Left kidney (tissue), 1 donor: ENCODE measurements at regions not wholly inside any gene's neighbourhood (a gene's known extent, or its start where the extent isn't known, plus 50 kb on each side); places are given as distances from the start of the nearest gene placed in this dataset.

Source experiments
- DNase-seq: peaks from one replicate; pipeline ENCODE4 v3.0.0-alpha.2; 2013

DNA sequence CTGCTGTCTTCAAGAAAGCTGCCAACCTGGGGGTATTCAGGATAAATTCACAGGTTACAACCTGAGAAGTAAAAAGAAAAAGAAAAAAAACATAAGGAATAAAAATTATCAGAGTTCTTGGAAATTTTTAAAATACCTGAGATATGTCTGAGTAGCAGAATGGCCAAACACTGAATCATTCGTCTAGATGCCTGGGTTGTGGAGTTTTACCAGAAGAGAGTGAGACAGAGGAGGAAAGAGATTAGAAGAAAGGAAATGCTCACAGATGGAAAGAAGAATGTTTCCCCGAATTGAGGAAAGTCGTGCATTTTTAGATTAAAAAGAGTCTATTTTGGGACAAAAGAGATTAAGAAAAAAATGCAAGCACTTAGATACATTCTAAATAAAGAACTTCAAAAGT, 1026.7 kb downstream of the TBC1D22A start:
- no peak for DNase-seq

DNA sequence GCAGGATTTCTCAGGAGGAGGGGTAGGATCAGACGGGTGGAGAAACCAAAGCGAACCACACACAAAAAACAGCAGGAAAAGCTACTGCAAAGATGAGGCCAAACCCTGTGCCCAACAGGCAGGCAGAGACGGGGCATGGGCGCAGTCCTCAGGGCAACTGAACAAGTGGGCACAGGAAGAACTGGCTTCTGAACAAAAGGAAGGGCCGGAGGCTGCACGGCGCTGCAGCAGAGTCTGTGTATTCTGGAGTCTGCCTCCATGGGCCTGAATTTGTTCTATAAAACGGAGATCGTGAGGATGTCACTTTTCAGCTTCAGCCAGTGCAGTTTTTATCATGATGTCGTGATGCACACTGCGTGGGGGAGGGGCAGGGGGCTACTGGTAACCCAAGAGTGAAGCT, 1026.0 kb downstream of the TBC1D22A start:
- DNase-seq, result no peak

DNA sequence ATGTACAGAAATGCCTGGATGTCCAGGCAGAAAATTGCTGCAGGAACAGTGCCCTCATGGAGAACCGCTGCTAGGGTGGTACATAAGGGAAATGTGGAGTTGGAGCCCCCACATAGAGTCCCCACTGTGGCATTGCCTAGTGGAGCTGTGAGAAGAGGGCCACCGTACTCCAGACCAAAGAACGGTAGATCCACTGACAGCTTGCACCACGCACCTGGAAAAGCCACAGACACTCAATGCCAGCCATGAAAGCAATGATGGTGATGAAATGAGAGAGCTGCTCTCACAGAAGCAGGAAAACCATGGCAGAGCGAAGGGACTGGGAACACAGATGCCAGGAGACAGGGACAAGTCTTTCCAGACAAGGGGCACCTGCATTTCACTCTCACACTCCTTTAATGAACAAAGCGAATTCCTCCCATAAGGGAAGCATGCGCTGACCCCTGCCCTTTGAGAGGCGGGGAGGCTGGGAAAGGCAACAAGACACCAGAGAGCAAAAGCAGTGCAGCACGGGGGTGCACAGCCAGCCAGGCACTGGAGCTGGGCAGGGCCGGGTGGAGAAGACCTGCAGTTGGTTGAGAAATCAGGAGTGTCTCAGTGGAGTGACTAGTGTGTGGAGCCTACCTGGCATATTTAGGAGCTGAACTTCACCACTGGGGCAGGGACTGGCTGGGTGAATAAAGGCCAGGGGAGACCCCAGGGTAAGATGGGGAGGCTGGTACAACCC, 1025.2 kb downstream of the TBC1D22A start:
- no peak for DNase-seq

DNA sequence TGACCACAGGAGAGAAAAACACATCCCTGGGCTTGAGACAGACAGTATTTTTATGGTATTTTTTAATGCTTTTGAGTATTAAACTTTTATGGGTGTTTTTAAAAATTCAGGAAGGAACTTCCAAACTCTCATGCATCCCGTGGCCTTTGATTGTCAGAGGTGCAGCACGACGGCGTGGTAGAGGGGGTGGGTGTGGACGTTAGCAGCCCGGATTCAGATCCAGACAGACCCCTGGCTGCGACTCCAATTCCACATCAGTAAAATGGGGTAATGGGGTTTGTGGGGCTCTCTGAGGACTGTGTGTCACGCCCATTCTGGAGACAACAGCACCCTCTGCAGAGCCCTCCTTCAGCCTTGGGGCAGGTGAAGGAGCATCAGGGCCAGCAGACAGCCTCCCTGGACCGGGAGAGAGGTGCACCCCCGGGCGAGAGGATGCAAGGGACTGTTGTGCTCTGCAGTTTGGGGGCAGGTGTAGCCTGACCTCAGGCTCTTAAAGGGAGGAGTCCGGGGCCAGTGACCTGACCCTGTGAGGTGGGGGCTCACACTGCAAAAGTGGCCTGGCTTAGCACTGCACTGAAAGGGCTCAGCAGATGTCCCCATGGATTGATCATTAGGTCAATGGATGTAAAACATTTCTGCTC, 1024.3 kb downstream of the TBC1D22A start:
- DNase-seq, result no peak

DNA sequence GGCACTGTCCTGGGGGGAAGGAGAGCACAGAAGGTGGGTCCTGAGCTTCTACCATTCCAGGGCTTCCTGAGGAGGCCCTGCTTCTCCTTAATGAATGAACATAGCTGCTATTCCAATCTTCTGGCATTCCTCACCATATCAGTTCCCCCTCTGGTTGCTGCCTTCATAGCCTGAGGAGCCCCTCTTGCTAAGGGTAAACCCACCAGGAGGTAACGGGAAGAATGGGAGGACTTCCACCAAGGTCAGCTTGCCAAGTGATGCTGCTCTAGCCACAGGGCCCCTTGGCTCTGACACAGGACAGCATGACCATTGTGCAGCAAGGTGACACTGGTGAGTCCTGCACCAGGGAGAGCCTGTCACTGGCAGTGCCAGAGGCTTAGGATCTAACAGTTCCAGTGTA, 1022.5 kb downstream of the TBC1D22A start:
- DNase-seq, result no peak

GRCh38 chr22:47784367-47784983, 1022.0 kb downstream of the TBC1D22A start:
- DNase-seq, result no peak

GRCh38 chr22:47783433-47784366, 1021.2 kb downstream of the TBC1D22A start:
- no peak for DNase-seq

GRCh38 chr22:47782328-47783075, 1020.1 kb downstream of the TBC1D22A start:
- DNase-seq, result no peak

GRCh38 chr22:47781427-47782111, 1019.1 kb downstream of the TBC1D22A start:
- no peak for DNase-seq

DNA sequence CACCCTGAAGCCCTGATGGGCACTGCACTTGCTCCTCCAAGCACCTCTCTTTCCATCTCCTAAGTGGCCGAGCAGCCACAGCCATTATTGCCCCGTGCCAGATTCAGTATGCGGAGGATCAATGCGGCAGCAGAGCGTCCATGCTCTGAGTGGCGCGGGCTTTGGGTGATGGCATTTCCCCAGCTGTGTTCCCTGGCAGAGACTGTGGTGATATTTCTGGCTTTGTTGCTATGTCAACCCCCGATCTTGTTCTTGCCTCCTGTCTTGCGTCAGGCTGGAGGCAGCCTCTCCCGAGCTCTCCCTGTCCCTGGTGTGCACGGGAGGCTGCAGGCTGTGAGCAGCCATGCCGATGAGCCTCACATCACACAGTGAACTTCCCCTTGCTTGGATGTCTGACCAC, 1018.6 kb downstream of the TBC1D22A start:
- no peak for DNase-seq

DNA sequence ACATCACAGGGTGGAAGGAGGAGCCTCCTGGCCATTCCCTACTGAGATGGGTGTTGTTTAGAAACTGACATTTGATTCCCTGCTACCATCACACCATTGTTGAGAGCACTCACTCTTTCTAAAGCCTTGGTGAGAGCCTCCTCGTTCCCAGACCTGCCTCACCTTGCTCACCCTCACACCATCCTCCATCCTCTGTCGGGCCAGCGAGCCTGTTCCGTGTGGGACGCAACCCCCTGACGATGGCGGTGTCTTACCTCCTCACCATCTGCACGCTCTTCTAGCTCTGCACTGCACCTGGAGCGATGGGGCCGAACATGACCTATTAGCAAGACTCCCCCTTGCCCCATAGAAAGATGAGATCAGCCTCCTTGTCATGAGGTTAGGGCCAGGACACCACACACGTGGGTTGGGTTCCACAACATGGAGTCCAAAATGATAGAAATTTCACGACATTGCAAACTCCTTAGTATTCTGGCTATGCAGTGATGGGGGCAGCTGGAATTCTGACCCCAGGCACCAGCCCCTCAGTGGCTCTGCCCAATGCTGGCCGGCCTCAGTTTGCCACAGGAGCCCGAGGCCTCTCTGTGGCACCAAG, 1017.9 kb downstream of the TBC1D22A start:
- no peak for DNase-seq

- DNase-seq, result no peak
Measured at GRCh38 chr22:47779474-47779873, 1017.0 kb downstream of the TBC1D22A start.

DNA sequence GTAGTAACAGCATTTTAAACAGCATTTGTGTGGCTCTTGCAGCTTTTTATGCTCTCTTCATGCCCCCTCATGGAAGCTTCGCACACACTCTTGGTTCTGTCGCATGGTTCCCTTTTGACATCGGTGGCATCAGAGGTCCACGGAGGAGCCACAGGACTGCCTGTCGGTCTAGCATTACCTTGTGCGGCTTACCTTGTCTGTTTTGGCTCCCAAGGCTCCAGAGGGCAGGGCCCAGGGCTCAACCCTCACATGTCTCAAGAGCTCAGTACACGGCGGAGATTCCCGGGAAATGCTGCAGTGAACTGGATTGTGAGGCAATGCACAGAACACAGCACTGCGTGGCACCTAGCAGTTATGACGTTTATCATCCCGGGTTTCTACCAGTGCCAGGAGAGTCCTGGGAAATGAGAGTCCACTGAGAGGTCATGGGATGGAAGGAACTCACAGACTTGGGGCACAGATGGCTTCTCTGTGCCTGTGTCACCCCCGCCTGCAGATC, 1015.8 kb downstream of the TBC1D22A start:
- DNase-seq, result no peak

DNA sequence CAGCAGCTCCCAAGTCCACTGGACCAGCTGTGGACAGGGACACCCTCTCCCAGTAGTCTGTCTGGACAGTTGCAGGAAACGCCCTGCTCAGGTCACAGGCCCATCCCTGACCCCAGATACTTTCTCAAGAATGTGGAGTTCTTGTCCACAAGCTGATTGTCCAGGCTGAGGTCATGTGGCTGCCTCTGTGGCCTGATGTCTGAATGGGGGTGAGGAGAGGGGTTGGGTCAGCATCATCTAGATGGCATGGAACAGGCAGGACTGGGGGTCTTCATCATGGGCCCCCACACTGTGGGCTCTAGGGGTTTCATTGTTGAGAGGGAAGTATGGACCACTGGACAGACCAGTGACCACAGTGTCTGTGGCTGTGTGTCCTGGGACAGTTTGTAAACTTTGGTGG, 1015.0 kb downstream of the TBC1D22A start:
- no peak for DNase-seq

- no peak for DNase-seq
Measured at GRCh38 chr22:47776329-47776728, 1013.9 kb downstream of the TBC1D22A start.

GRCh38 chr22:47775686-47776085, 1013.2 kb downstream of the TBC1D22A start:
- no peak for DNase-seq

GRCh38 chr22:47775191-47775590, 1012.7 kb downstream of the TBC1D22A start:
- no peak for DNase-seq

DNA sequence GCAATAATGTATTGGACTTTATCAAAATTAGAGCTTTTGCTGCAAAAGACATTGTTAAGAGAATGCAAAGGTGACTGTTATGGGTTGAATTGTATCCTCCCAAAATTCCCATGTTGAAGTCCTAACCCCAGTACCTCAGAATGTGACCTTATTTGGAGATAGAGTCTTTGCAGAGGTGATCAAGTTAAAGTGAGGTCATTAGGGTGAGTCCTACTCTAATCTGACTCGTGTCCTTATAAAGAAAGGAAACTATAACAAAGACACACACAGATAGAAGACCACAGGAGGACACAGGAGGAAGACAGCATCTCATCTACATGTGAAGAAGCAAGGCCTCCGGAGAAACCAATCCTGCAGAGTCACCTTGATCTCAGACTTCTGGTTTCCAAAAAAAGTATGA, 1011.2 kb downstream of the TBC1D22A start:
- no peak for DNase-seq

- no peak for DNase-seq
Measured at GRCh38 chr22:47772864-47773263, 1010.4 kb downstream of the TBC1D22A start.

- no peak for DNase-seq
Measured at GRCh38 chr22:47769652-47770051, 1007.2 kb downstream of the TBC1D22A start.
